GM18499 (cell line): ENCODE measurements at regions not wholly inside any gene's neighbourhood (a gene's known extent, or its start where the extent isn't known, plus 50 kb on each side); places are given as distances from the start of the nearest gene placed in this dataset.

ENCODE experiments used
- ATAC-seq: cut with Tn5 transposase; IDR thresholded peaks from one replicate; pipeline ENCODE4 v1.9.1; 2021; ENCODE audit warnings: moderate number of reproducible peaks; ENCODE audit not compliant: insufficient read depth, unreplicated experiment

- no peak for ATAC-seq
Observed at GRCh38 chr13:61470786-61471185, 55.1 kb upstream of the PCDH20 start.

- no peak for ATAC-seq
Observed at GRCh38 chr13:61466280-61466679, 50.6 kb upstream of the PCDH20 start.
